GM19463 (cell line): ENCODE measurements at regions not wholly inside any gene's neighbourhood (a gene's known extent, or its start where the extent isn't known, plus 50 kb on each side); places are given as distances from the start of the nearest gene placed in this dataset.

Experiments
- ATAC-seq: cut with Tn5 transposase; IDR thresholded peaks from one replicate; pipeline ENCODE4 v1.9.1; 2021; ENCODE audit warnings: mild to moderate bottlenecking, moderate library complexity; ENCODE audit not compliant: unreplicated experiment

DNA sequence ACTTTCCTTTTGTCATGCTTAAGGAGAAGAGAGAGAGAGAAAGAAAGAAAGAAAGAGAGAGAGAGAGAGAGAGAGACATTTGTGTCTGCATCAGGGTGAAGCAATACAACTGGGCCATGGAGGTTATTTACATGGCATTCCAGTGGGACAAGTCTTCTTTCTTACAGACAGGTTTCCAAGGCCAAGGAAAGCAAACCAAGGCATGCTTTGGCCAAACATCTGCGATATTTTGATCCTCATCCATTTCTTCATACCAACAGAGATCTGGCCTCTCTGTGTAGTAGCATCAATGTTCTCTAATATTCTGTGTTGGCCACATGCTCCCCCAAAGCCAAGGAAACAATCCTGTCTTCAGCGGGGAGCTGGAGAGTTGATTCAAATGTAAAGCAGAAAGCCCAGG lies 292.1 kb downstream of the SETD4 start:
- no peak for ATAC-seq

GRCh38 chr21:35764586-35764985 lies 295.7 kb downstream of the SETD4 start:
- ATAC-seq: no peak

DNA sequence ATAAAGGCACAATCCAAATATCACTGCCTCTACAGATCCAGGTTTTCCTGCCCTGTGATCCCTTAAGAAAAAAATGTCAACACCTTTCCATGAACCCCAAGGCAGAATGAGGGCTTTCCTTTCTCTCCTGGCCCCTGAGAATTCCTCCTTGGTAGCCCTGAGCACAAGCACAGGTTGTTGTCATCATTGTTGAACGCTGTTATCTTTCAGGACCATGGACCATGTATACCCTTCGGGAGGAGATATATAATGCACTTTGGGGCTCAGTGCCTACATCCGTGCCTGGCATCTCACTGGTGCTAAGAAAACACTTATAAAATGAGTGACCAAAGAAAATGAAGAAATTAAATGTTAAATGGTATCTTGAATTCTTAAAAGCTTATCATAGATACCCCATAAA lies 296.2 kb downstream of the SETD4 start:
- no peak for ATAC-seq

DNA sequence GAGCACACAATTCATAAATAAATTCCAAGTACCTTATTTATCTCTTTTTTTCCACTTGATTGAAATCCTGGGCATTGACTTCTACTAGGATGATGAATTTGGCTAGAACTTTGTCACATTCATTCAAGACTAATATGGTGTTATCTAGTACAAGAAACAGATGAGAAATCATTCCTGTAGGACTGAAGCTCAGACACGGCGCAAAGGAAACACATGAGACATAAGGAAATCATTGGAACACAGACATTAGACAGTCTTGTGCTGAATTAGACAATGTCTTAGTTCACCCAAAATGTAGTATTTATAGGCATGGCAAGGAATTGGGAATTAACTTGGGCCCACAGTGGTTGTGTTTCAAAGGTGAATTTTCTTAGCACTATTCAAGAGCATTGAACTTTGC lies 305.7 kb downstream of the SETD4 start:
- ATAC-seq: no peak

DNA sequence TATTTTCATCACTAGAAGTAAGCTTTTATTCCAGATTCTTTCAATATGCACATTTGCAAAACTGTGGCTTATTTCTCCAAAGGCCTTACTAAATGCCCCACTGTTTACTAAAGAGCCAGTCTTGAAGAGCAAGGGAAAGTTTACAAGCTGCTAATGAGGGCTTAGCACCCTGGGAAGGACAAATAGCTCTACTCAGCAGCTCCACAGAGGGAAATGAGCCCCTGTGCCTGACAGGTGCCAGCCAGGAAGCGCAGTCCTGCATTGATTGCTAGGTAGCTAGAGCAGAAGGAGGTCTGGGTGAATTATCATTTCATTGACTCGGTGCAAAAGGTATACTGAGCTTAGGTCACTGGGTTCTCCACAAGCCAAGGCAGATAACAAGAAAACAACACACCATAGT lies 307.0 kb downstream of the SETD4 start:
- no peak for ATAC-seq

- no peak for ATAC-seq
Observed at GRCh38 chr21:35751171-35751570, 309.2 kb downstream of the SETD4 start.

- no peak for ATAC-seq
Observed at GRCh38 chr21:35749904-35750303, 310.4 kb downstream of the SETD4 start.

DNA sequence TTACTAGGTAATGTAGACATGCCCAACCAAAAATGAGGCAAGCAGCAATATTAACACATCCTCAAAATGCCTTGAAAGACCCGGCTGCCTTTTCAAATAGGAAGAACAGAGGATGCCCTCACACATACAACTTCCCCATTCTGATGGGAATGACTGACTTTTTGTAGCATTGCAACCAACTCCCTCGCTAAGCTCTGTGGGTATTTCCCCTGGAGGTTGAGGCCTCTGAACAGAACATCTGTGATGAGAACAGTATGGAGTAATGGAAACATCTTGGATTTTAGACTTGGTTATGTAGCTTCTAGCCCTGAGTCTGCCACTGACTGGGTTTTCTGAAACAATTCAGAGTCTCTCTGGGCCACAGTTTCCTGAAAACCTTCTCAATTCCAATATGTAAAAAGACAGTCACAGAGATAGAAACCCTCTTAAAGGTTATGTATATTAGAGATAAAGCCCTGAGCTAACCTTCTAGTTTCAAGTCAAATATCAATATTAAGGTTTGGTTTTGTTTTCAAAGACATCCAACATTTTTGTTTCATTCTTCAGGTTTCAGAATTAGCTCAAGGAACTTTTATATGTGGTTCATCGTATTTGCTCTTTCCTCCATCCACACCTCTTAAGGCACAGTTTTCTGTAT lies 311.5 kb downstream of the SETD4 start:
- no peak for ATAC-seq

DNA sequence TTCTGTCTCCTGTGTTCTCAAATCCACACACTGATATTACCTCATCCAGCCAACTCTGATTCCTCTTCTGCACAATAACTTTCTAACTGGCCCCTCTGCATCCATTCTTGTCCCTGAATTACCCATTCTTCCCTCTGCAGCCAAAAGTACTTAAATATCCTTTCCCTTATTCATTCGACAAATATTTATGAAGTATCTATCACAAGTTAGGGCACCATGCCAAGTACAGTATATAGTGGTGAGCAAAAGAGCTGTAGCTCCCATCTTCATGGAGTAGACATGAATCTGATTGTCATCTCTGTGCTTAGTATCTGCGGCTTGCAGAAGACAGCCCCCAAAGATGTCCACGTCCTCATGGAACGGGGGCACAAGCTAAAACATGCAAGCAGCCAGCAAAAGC lies 316.8 kb downstream of the SETD4 start:
- no peak for ATAC-seq

DNA sequence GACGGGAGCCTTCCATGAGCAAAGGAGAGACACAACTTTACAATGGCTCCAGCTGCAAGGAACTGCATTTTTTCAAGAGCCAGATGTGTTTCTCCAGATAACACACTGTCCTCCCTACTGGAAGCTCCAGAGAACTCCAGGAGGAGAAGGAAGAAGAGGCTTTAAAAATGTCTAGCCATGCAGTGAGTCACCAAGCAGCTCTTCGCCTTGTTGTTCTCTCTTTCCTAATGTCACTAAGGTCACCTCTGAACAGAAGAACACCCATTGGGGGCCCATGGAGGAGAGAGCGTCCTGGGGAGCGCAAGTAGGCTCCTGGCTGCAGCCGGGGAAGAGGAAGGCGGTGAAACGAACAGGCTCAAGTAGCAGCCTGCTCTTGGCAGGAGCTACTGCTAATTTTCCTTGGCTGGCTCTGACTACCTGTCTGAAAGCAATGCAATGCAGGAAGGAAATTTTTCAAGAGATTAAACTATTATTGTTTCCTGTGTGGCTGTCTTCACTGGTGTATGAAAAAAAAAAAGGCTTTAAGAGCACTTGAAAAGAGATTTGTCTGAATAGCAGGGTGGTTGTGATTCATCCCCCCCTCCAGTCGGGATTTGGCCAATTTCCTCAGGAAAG lies 321.9 kb downstream of the SETD4 start:
- no peak for ATAC-seq

DNA sequence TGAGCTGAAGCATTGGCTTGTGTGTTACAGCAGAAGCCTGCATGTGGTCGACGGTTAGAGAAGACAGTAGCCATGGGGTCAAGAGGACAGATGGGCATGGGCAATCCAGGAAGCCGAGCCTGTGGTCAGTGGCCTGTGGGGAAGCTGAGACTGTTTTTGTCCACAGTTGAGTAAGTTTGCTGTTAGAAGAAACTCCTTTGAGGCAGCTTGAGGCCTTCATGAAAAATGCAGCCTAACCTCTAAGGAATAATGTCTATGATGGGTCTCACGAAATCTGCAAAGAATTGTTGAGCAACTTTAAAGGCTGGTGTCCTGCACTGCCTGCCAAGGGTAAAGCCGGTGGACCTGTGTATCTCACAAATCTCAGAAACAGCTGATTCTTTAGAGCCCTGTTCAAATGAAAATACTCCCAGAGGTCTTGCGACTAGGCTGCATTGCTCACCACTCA lies 322.4 kb downstream of the SETD4 start:
- no peak for ATAC-seq

- no peak for ATAC-seq
Observed at GRCh38 chr21:35737449-35737848, 322.9 kb downstream of the SETD4 start.

- no peak for ATAC-seq
Observed at GRCh38 chr21:35732788-35733187, 327.5 kb downstream of the SETD4 start.

DNA sequence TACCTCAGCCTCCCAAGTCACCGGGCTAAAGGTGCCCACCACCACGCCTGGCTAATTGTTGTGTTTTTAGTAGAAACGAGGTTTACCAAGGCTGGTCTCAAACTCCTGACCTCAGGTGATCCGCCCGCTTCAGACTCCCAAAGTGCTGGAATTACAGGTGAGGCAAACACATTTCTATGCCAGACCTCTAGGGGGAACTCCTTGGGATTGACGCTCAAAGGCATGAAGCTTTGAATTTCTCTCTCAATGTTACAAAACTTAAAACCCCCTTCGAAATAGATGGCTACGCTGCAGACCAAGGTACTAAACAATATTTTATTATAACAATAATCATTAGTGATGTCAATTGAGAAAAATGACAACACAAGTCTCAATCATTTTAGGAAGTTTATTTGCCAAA lies 330.0 kb downstream of the SETD4 start:
- no peak for ATAC-seq

- no peak for ATAC-seq
Observed at GRCh38 chr21:35727830-35728229, 332.5 kb downstream of the SETD4 start.

- ATAC-seq: no peak
Observed at GRCh38 chr21:35724156-35724555, 336.2 kb downstream of the SETD4 start.

DNA sequence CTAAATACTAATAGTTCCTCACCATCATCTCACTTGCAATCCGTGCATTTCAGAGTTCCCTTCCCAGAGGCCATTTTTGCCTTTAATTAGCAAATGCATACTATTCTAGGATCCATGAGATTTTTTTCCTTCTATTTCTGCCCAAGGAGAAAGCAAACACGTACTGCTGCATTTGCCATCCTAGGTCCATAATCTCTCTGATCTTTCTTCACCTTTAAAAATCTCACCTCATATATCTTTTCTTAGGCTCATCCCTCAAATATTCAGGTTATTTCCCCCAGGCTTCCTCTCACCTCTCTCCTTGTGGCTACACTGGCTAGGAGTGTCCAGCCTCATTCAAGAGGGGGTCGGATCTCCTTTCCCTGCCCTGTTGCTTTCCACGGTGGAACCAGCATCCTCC lies 338.6 kb downstream of the SETD4 start:
- ATAC-seq: no peak

GRCh38 chr21:35720208-35720731 lies 340.1 kb downstream of the SETD4 start:
- ATAC-seq: no peak

DNA sequence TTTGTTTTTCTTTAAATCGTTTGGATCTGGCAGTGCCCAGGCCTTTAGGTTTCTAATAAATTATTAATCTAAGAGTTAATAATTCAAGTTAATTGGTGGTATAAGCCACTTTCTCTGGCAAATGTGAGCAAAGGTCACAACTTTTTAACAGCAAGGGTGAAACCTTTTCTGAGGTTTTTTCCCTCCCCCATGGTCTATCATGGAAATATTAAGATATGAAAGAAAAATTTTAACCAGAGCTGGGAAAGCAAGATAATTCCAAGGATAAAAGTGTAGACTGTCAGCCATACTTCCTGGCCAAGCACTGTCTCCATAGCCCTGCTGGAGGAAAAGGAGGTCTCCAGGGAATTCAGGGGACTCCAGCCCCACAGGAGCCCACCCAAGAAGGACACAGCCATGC lies 341.2 kb downstream of the SETD4 start:
- no peak for ATAC-seq

DNA sequence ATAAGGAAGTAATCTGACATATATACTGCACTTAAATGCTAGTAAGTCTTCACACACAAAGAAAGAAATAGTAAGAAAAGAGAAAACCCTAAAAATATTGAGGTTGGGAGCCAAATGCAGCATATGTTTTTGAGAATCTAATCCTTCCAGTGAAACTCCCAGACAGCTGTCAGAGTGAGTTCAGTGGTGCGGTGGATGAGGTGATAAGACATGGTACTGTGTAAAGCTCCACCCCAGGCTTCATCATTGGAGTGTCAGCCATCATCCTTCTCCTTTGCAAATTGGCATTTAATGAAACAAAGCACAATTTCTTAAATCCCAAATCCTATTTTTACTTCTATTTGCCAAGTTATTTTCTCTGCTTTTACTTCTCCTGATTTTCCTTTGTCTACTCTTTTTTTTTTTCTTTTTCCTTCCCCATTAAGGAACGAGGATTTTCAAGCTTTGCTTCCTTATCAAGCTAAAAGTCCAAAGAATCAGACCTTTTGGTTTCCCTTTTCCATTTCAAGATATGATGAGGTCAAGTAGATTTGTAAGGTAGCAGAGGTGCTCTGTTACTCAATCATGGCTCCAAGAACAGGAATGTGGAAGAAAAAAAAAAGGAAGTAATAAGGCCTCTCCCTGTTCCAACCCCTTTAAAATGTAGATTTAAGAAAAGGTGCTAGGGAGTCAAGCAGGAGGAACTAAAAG lies 343.3 kb downstream of the SETD4 start:
- no peak for ATAC-seq

- ATAC-seq: no peak
Observed at GRCh38 chr21:35713914-35714313, 346.4 kb downstream of the SETD4 start.

DNA sequence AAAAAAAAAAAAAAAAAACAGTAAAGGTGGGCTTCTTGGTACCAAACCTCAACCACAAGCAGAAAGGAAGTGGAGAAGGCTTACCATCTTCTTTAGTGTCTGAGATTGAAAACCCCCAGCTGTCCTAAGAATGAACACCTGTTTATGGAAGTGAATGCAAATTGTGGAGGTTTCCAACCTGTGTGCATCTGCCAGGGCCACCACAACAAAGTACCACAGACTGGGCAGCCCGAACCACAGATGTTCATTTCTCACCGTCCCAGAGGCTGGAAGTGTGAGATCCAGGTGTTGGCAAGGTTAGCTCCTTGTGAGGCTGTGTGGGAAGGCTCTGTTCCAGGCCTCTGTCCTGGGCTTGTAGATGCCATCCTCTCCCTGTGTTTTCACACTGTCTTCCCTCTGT lies 348.7 kb downstream of the SETD4 start:
- no peak for ATAC-seq
